IMR-90 (cell line): ENCODE measurements at regions not wholly inside any gene's neighbourhood (a gene's known extent, or its start where the extent isn't known, plus 50 kb on each side); places are given as distances from the start of the nearest gene placed in this dataset.

Experiments used
- ATAC-seq: fragments of 200-7000 bp; cut with Tn5 transposase; 2 replicates; pipeline ENCODE4 v1.9.1; 2020; ENCODE audit warnings: low read depth, mild to moderate bottlenecking, moderate library complexity
- BruUV-seq: library from RNA; stranded (reverse); fragments of 400-500 nt; replicated peaks from 2 replicates; lab custom pipeline; 2021; lab: Mats Ljungman, UMichigan
- CTCF ChIA-PET: fragments of 300-600 bp; formaldehyde crosslinking; extraction: SDS; loops from one replicate; lab custom pipeline; 2021; ENCODE audit warnings: antibody characterized with exemption; lab: Yijun Ruan, JAX
- POLR2A ChIA-PET: fragments of 300-600 bp; sonication (Branson Sonifier 250); formaldehyde crosslinking; loops from one replicate; lab custom pipeline; 2022; ENCODE audit warnings: antibody characterized with exemption; ENCODE audit not compliant: unreplicated experiment; lab: Charles Lee
- DNase-seq: peaks from one replicate; pipeline ENCODE4 v3.0.0; 2013
- H2AFZ ChIP-seq: replicated peaks from 2 replicates; pipeline ENCODE3; 2013; ENCODE audit warnings: low read length, mild to moderate bottlenecking; ENCODE audit not compliant: poor library complexity
- H2AK5ac ChIP-seq: 2 replicates; pipeline ENCODE4 v1.6.1; 2013; ENCODE audit warnings: low read depth, low read length, inconsistent platforms
- H2AK9ac ChIP-seq: replicated peaks from 2 replicates; pipeline ENCODE3; 2013; ENCODE audit warnings: mild to moderate bottlenecking, low read depth, low read length, moderate library complexity; ENCODE audit not compliant: poor library complexity
- H2BK120ac ChIP-seq: 2 replicates; pipeline ENCODE4 v1.6.1; 2013; ENCODE audit warnings: low read depth, low read length, inconsistent platforms
- H2BK15ac ChIP-seq: 3 replicates; pipeline ENCODE4 v1.6.1; 2013; ENCODE audit warnings: low read depth, low read length, inconsistent platforms
- H2BK20ac ChIP-seq: 2 replicates; pipeline ENCODE4 v1.6.1; 2013; ENCODE audit warnings: low read depth, mild to moderate bottlenecking, inconsistent platforms, low read length, moderate library complexity
- H2BK5ac ChIP-seq: 2 replicates; pipeline ENCODE4 v1.6.1; 2013; ENCODE audit warnings: mild to moderate bottlenecking, low read depth, low read length, inconsistent platforms; ENCODE audit not compliant: poor library complexity, severe bottlenecking
- H3K14ac ChIP-seq: replicated peaks from 2 replicates; pipeline ENCODE4 v1.6.1; 2013; ENCODE audit warnings: low read depth, low read length, inconsistent platforms
- H3K18ac ChIP-seq: 2 replicates; pipeline ENCODE4 v1.6.1; 2013; ENCODE audit warnings: low read depth, low read length, control low read depth
- H3K23ac ChIP-seq: 2 replicates; pipeline ENCODE4 v1.6.1; 2013; ENCODE audit warnings: low read depth, low read length, inconsistent platforms
- H3K27ac ChIP-seq: 2 replicates; pipeline ENCODE4 v1.5.1; 2013; ENCODE audit warnings: mild to moderate bottlenecking, control low read depth, low read length; ENCODE audit not compliant: insufficient read depth
- H3K27me3 ChIP-seq: 2 replicates; pipeline ENCODE4 v1.6.1; 2013; ENCODE audit warnings: low read length; ENCODE audit not compliant: control insufficient read depth, insufficient read depth
- H3K36me3 ChIP-seq: 2 replicates; pipeline ENCODE4 v1.6.1; 2013; ENCODE audit warnings: low read length, mixed read lengths; ENCODE audit not compliant: control insufficient read depth, insufficient read depth
- H3K4ac ChIP-seq: 2 replicates; pipeline ENCODE4 v1.6.1; 2013; ENCODE audit warnings: low read depth, low read length, inconsistent platforms
- H3K4me1 ChIP-seq: 2 replicates; pipeline ENCODE4 v1.6.1; 2013; ENCODE audit warnings: low read length, mixed read lengths; ENCODE audit not compliant: control insufficient read depth, insufficient read depth
- H3K4me2 ChIP-seq: 2 replicates; pipeline ENCODE4 v1.6.1; 2013; ENCODE audit warnings: low read depth, mild to moderate bottlenecking, control low read depth, low read length, moderate library complexity
- H3K4me3 ChIP-seq: 2 replicates; pipeline ENCODE4 v1.5.1; 2013; ENCODE audit warnings: low read depth, mild to moderate bottlenecking, control low read depth, low read length, moderate library complexity; ENCODE audit not compliant: insufficient read depth
- H3K56ac ChIP-seq: 2 replicates; pipeline ENCODE4 v1.6.1; 2013; ENCODE audit warnings: low read length, inconsistent platforms; ENCODE audit not compliant: insufficient read depth; ENCODE audit errors: extremely low read depth
- H3K79me1 ChIP-seq, 2 experiments: 2 replicates each; pipeline ENCODE4 v1.6.1; 2013; ENCODE audit warnings: low read length in 2 of 2, inconsistent platforms in 1 of 2, low read depth in 1 of 2
- H3K9ac ChIP-seq: 2 replicates; pipeline ENCODE4 v1.6.1; 2013; ENCODE audit warnings: low read depth, low read length, control low read depth
- H3K9me1 ChIP-seq: 2 replicates; pipeline ENCODE4 v1.6.1; 2013; ENCODE audit warnings: low read length, inconsistent platforms; ENCODE audit not compliant: insufficient read depth
- H3K9me3 ChIP-seq: 2 replicates; pipeline ENCODE4 v1.6.1; 2013; ENCODE audit warnings: low read length; ENCODE audit not compliant: control insufficient read depth, insufficient read depth
- H4K20me1 ChIP-seq: 2 replicates; pipeline ENCODE4 v1.6.1; 2013; ENCODE audit warnings: low read length, inconsistent platforms; ENCODE audit not compliant: insufficient read depth
- H4K5ac ChIP-seq: 2 replicates; pipeline ENCODE4 v1.6.1; 2013; ENCODE audit warnings: mild to moderate bottlenecking, low read depth, low read length, control low read depth
- H4K8ac ChIP-seq, 2 experiments: 2 replicates each; pipeline ENCODE4 v1.6.1; 2013; ENCODE audit warnings: low read depth in 2 of 2, low read length in 2 of 2, control low read depth in 1 of 2, inconsistent platforms in 1 of 2
- H4K91ac ChIP-seq: 2 replicates; pipeline ENCODE4 v1.6.1; 2013; ENCODE audit warnings: low read depth, low read length, inconsistent platforms; ENCODE audit not compliant: insufficient read depth
- CEBPB ChIP-seq: IDR thresholded peaks from 2 replicates; pipeline ENCODE4 v1.6.1; 2012; ENCODE audit warnings: low read depth, low read length, improper control_type of control experiment
- CHD1 ChIP-seq: IDR thresholded peaks from 2 replicates; pipeline ENCODE4 v1.6.1; 2012; ENCODE audit warnings: low read depth, low read length, improper control_type of control experiment
- MAZ ChIP-seq: IDR thresholded peaks from 2 replicates; pipeline ENCODE4 v1.6.1; 2012; ENCODE audit warnings: low read depth, mild to moderate bottlenecking, low read length, improper control_type of control experiment, moderate library complexity, borderline replicate concordance
- WGBS, 2 experiments: methylation state at CpG; one replicate each; pipeline versions ENCODE4 v1.1.5 to v1.1.7; 2013; ENCODE audit warnings: missing lambda C conversion rate in 2 of 2; ENCODE audit not compliant: insufficient read length in 1 of 2; ENCODE audit errors: extremely low coverage in 2 of 2; 5-methylcytosine and 5-hydroxymethylcytosine counted together
- dilution Hi-C: fragments of 300-500 bp; cut with HindIII; formaldehyde crosslinking; loops from one replicate; pipeline ENCODE4 v1.14.3; 2018; ENCODE audit warnings: low sequenced_read_pairs; ENCODE audit not compliant: unreplicated experiment
- in situ Hi-C: fragments of 300-500 bp; cut with MboI; formaldehyde crosslinking; loops from 3 replicates; pipeline ENCODE4 v1.14.3; 2019; ENCODE audit warnings: low sequenced_read_pairs, inconsistent platforms, mixed read lengths
- intact Hi-C: fragments of 100-400 bp; cut with micrococcal nuclease; formaldehyde crosslinking; loops from 2 replicates; pipeline ENCODE4 v1.10.0; 2022

DNA sequence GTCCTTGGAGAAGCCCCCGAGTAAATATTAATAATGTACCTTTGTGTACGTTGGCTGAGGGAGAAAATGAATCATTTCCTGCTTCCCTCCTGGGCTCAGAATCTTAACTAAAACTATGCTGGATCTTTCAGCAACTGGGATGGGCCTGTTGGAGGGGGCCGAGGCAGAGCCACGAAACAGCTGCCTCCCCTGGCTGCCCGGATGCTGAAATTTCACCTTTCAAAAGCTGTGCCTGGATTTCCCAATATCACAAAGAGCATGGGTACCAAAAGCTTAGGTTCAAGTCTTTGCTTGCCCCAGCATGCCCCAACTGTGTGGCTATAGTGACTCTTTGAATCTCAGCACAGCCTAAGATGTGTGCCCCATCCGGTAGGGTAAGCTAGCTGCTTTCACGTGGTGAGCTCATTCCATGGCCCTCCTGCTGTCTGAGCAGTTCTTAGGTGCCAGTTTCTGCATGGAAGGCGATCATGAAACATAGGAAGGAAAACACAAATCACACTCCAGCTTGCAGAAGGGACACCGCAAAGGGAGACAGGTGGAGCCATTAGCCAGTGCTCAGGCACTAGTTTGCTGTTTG, 473.5 kb downstream of the PTPRU start:
- dilution Hi-C loops: no loop called here
- Histone ChIP-seq H3K14ac (peak overlapping the region; percentile 85), H3K27me3 (no peaks in the 10 kb centered on the region), H3K4me2 (peak overlapping the region; percentile 28; the same call in 1 of the 2 replicates), H3K27ac (peak overlapping the region; percentile 96), H3K9ac (peak overlapping the region; percentile 32), H3K56ac (peak overlapping the region; percentile 64), H4K5ac (peak overlapping the region; percentile 89), H2AFZ (peak overlapping the region; percentile 87), H2BK15ac (peak overlapping the region; percentile 42; the same call in 2 of the 3 replicates), H2BK120ac (peak overlapping the region; percentile 95), H3K23ac (peak overlapping the region; percentile 92), H3K9me1 (peaks cover 11% of the 10 kb centered on the region), H4K20me1 (no peaks in the 10 kb centered on the region), H3K4me1 (peaks cover 22% of the 10 kb centered on the region), H3K18ac (peak overlapping the region; percentile 86), H2AK5ac (peak overlapping the region; percentile 80), H3K36me3 (no peaks in the 10 kb centered on the region), H2BK20ac (peak overlapping the region; percentile 95), H3K4ac (peak overlapping the region; percentile 94), H3K79me1 (no peaks in the 10 kb centered on the region), H2BK5ac (peak overlapping the region; percentile 95), H2AK9ac (peak overlapping the region; percentile 89), H4K8ac (peak overlapping the region; percentile 66 to 88), H3K4me3 (no peak overlapping the region), H4K91ac (peak overlapping the region; percentile 91), H3K9me3 (no peaks in the 10 kb centered on the region)
- TF ChIP-seq CHD1 (no peak), CEBPB (0 out of 2 replicates have a peak, but pooled peaks have one; percentile 28), MAZ (peak; percentile 22; the same call in 1 of the 2 replicates)
- DNase-seq (peak; percentile 79), ATAC-seq (peak; percentile 43)
- CTCF ChIA-PET: interaction anchor here (0.7 kb wide), 1 partner anchor 105 kb away, joined by 3 read pairs; no protein-coding TSS in a partner anchor
- WGBS, 2 experiments: 4% methylated on average over 3 of the region's 9 CpGs; no CpG with 5 or more reads in 1 of the 2 experiments
- POLR2A ChIA-PET: no interaction called here
- in situ Hi-C loops: loop anchor here (5.0 to 10.0 kb wide), 3 partner anchors 378 to 995 kb away; no protein-coding TSS in a partner anchor
- BruUV-seq: no TSS peak
- intact Hi-C loops: loop anchor here (5.0 kb wide), 1 partner anchor 398 kb away; no protein-coding TSS in a partner anchor
